Left colon (tissue), 2 donors: ENCODE measurements at regions not wholly inside any gene's neighbourhood (a gene's known extent, or its start where the extent isn't known, plus 50 kb on each side); places are given as distances from the start of the nearest gene placed in this dataset.
"Not testable (repeated sequence)": the region's sequence is repeated elsewhere in the genome, so short reads cannot be mapped to it uniquely, and the experiment has no call there.

Experiments
- ATAC-seq: fragments of 200-7000 bp; cut with Tn5 transposase; one replicate; pipeline ENCODE4 v1.9.1; 2020; ENCODE audit warnings: mild to moderate bottlenecking, moderate library complexity
- DNase-seq, 2 donors: peaks; one replicate each; pipeline ENCODE4 v3.0.0-alpha.2; 2020
- intact Hi-C, 2 donors: fragments of 100-400 bp; cut with DNase I in 1 of 2; cut with micrococcal nuclease in 1 of 2; formaldehyde crosslinking; loops; one replicate each; pipeline versions ENCODE4 v1.11.2 to v1.14.0; 2022; cut with DNase I, micrococcal nuclease
- donor health status: DM: no; HTN: no; CAD: no.
- donor health status: DM: yes; HTN: yes; CAD: no.

DNA sequence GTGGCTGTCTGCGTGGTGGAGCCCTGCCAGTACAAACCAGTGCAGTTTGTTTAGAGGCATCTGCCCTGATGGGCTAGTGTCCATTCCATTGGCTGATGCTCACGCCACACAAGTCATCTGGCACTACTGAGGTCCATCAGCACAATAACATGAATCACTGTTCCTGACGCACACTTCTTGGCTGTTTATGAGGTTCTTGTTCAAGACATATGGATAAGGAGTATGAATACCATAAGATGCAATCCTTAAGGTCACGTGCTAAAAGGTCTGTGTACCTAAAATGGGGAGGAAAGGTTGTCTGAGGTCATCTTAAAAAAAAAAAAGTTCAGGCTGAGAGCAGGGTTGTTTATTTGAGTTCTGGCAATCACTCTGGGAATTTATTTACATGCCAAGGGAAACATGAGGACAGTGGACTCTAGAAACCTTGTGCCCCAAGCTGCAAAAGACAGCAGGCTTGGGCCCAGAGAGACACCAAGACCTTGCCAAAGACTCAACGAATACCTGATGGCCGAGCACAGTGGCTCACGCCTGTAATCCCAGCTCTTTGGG lies 54.1 kb upstream of the SHLD1 start:
- no peak for ATAC-seq
- intact Hi-C loops: no loop called here
- DNase-seq: peak in 1 of 2 donors; percentile 26

DNA sequence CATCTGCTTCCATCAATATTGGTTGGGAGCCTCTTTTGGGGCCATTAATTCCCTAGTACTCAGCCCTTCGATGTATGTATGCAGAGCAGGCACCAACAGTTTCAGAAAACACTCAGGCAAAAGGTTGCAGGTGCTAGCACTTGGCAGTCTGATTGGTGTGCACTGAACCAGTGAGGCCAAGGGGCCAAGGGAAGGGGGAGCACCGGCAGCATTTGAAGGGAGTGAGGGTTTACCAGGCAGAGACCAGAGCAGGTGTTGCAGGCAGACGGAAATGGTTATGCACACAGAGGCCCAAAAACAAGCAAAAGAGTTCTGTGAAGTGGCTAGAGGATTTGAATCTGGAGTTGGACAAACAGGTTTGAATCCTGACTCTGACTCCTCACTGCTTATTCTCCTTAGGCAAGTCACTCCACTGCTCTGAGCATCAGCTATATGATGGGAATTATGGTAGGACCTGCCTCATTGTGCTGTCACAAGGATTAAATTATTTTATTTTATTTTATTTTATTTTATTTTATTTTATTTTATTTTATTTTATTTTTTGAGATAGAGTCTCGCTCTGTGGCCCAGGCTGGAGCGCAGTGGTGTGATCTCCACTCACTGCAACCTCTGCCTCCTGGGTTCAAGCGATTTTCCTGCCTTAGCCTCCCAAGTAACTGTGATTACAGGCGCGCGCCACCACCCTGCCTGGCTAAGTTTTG lies 58.1 kb upstream of the SHLD1 start:
- intact Hi-C loops: no loop called here
- DNase-seq (peak in 1 of 2 donors; percentile 9), ATAC-seq (no peak)

DNA sequence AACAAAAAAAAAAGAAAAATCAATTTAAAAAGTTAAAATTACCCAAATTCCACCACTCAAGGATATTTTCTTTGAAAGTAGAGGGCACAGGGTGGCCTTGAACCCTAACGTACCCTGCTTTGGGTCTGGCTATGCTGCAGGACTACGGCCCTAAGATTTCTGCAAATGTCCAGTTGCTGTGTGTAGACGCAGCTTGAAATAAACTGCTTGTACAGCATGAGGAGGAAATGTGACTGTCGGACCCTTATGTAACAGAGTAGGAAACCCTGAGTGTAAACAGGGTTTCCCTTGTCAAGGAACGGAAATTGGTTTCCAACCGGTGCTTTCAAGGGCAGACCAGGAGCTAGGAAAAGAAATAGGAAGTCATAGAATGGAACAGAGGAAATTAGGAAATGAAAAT lies 60.7 kb upstream of the SHLD1 start:
- no peak for DNase-seq
- no peak for ATAC-seq
- intact Hi-C loops: no loop called here

DNA sequence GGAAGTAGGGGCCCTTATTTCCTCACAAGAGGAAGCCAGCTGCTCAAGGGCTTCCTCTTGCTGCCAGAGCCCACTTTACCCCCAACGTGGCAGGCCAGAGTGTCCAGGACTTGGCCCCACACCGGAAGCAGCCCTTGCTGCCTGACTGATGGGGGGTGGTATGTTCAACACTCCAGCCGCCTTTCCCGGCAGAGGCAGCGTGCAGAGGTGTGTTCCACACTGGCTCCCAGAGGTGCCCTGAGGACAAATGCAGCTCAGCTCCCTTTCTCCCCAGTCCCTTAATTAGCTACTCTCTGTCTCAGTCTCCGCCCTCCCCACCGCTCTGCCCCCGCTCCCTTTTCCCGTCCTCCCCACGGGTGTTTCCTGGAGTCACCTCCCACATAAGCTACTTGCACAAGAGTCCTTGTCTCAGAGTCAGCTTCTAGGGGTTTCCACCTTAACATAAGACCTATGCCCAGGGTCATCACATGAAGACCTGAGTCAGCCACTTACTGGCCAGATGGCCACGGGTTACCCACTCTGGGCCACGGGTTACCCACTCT lies 61.7 kb upstream of the SHLD1 start:
- no peak for ATAC-seq
- no peak for DNase-seq
- intact Hi-C loops: no loop called here

DNA sequence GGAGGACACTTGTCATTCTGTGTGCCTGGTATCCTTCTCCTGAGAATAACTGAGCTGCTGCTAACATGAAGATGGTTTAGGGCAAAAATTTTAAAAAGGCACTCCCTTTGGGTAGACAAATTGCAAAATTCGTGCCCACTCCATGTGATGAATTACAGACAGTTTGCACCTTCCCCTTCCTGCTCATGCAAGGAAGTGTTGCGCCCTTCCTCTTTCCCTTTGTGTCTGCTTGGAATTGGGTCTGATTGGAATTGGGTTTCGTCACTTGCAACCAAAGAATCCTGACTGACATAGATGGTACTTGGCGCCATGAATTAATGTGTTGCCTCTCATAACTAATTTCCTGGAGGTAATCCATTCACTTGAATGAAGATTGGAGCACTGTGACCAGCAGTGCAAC lies 62.3 kb upstream of the SHLD1 start:
- DNase-seq (no peak), ATAC-seq (no peak)
- intact Hi-C loops: no loop called here

DNA sequence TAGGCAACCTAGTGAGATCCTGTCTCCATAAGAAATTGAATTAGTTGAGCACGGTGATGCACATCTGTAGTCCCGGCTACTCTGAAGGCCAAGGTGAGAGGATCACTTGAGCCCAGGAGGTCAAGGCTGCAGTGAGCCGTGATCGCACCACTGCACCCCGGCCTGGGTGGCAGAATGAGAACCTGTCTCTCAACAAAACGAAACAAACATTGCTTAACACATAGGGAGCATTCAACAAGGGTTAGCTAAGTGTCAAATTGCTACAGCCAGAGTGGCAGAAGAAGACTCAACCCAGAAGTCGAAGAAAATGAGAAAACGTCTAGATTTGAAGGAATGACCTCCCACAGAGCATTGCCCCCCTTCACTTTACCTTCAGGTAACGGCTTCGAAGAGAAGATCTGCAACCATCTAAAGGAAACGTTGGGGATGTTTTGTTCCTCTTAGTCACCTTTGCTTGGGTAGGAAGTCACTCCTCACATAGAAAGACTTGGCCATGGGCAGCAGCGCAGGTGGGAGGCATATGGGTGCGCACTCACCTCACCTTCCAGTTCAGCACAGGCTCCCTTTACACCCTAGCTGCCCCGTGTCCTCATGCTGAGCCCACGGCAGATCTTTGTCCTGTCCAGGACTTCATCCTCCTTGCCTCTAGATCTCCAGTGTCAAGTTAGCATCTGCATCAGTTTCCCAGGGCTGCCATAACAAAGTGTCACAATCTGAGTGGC lies 63.7 kb upstream of the SHLD1 start:
- intact Hi-C loops: no loop called here
- ATAC-seq: no peak
- DNase-seq: no peak

DNA sequence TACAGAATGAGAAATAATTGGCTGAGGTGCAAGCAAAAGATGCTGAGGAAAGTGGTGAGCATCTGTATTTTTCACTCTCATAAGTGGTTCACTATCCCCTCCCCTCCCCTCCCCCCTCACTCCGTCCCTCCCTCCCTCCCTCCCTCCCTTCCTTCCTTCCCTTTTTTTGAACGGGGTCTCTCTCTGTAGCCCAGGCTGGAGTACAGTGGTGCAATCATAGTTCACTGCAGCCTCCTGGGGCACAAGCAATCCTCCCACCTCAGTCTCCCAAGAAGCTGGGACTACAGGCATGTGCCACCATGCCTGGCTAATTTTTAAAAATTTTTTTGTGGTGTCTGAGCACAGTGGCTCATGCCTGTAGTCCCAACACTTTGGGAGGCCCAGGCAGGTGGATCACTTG lies 67.6 kb upstream of the SHLD1 start:
- intact Hi-C loops, ATAC-seq, DNase-seq: not testable (repeated sequence)

DNA sequence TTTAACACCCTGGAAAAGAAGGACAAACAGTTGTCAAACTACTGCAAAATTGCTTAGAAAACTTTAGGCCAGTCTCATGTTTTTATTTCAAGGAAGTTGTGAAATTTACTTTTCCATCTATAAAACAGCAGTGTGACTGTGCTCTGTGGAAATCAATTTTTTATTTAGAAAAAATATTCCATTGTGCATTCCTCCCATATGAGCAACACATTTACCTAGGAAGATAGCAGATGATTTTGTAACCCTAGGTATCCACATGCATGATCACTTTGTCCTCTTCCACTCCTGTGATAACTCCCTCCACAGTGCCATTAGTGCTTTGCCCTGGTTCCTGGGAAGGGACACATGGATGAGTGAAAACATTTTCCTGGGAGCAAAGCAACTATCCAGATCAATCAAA lies 69.4 kb upstream of the GPCPD1 start:
- DNase-seq (no peak), ATAC-seq (no peak)
- intact Hi-C loops: no loop called here

DNA sequence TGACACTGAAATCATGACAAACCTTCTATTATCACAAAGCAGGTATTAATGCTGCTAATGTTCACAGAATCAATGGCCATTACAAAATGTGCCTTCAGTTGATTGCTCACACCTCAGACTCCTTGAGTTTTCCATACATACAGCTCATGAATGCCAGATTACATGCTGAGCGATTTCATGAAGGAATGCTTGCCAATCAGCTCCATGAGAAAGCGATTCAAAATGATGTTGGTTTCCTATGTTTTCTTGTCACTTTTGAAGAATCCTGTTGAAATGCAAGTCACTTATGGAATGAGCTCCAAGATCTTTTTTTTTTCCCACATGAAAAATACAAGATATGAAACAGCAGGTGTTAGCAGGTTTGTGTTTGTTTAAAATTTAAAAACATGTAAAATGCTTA lies 68.0 kb upstream of the GPCPD1 start:
- no peak for DNase-seq
- ATAC-seq: no peak
- intact Hi-C loops: no loop called here

DNA sequence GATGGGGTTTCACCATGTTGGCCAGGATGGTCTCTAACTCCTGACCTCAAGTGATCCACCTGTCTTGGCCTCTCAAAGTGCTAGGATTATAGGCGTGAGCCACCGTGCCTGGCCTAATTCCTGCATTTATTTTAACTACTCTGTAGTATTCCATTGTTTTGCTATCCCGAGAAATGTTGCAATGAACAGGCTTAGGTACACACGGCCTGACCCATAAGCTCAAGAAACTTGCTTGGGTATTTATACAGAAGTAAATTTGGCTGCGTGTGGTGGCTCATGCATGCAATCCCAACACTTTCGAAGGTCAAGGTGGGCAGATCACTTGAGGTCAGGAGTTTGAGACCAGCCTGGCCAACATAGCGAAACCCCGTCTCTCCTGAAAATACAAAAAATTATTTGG lies 67.1 kb upstream of the GPCPD1 start:
- DNase-seq, intact Hi-C loops, ATAC-seq: not testable (repeated sequence)

DNA sequence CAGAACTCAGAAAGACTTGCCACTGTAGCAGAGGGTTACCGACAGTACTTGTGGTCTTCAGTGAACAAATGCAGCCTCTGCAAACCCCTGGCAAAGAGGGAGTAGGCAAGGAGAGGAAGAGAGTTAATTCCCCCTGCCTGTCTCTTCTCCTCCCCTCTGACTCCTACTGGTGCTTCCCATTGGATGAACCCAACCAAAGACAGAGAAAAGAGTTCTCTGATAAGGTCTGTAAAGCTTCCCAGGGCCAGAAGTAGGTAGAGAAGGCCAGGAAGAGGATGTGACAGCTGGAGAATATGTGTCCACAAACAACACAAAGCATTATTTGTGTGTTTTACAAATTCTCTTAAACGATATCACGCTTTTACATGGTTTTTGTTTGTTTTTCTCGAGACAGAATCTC lies 66.6 kb upstream of the GPCPD1 start:
- intact Hi-C loops: no loop called here
- DNase-seq (no peak), ATAC-seq (no peak)

DNA sequence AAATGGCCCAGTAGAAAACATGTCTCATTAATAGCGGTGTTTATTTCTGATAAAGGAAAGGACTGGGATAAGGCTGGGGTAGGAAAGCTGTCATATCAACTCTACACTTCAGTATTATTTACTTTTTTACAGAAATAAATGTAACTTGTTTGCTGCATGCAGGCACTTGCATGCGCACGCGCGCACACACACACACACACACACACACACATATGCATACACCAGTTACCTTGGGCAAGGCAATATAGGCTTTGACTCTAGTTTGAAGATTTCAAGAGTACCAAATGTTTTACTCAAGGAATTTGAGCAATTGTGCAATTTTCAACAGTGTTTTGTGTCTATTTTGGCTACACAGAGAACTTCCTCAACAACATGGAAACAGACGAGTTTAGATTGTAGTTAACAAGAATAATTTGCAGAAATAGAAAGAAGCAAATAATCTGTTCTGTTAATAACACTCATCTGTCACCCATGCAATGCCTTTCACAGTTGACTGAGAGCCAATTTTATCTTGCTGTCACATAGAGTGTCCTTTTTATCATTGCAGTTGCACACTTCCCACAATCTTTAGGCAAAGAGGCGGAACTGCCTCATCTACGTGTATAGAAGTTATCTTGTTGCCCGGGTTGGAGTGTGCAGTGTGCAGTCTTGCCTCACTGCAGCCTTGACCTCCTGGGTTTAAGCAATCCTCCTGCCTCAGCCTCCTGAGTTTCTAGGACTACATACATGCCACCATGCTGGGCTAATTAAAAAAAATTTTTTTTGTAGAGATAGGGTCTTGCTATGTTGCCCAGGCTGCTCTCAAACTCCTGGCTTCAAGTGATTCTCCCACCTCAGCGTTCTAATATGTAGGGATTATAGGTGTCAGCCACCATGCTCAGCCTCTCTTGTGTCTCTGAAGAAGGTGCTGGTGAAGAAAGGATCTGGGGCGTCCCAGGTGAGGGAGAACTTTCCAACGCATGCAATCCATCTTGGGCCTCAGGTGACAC lies 64.6 kb upstream of the GPCPD1 start:
- intact Hi-C loops: no loop called here
- ATAC-seq (no peak), DNase-seq (no peak)

DNA sequence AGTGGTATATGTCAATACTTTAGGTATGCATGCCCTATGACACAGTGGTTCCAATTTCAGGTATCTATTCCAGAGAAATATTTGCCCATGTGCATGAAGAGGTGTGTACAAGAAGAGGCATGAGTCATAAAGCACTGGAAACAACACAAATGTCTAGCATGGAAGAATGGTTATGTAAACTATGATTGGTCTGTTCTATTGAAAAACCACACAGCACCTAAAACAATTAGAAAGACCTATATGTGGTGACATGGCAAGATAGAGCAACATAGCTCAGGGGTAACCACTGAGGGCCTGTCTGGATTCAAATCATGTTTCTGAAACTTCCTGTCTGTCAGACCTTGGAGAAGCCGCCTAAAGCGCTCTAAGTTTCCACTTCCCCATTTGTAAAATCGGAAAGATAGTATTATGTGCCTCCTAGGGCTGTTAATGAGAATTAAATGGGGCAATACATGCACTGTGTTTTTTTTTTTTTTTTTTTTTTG lies 63.4 kb upstream of the GPCPD1 start:
- intact Hi-C loops: no loop called here
- no peak for DNase-seq

DNA sequence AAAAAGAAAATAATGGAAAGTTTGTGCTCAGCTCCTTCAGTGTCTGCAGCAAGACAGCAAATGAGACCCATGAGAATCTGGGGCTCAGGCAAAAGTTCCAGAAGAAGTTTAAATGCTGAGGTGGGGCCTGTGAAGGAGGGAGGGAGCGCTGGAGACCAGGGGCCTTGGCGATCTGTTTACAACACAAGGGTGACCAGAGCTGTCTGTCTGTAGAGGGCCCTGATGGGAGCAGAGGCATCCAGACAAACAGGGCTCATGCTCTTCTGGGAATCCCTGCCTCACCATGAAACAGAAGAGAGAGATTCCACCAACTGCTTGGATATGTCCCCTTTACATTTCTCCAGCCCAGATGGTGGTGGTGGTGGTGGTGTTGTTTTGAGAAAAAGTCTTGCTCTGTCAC lies 60.1 kb upstream of the GPCPD1 start:
- ATAC-seq (no peak), DNase-seq (no peak)
- intact Hi-C loops: no loop called here

More for the DNA sequence above, 63.4 kb upstream of the GPCPD1 start:
- no peak for ATAC-seq

DNA sequence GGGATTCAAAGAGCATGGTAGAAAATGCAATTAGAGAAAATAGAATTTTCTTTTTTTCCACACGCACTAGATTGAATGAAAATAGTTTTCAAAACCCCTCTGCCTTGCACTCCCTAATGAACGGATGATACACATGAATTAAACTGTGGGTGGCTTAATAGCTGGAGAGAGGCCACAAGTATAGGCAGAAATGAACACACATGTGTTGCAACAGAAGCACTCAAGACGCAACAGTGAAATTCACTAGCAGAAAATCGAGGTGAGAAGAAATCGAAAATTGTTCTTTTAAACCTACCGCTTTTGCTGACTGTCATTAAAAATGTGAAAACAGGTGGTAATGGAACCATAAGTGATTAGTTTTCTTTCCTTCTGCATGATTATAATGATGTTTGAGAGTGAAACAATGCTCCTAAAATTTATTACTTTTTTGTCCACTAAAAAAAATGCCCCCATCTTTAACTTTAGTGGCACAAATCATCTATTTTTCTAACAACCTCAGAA lies 59.3 kb upstream of the GPCPD1 start:
- DNase-seq: no peak
- ATAC-seq: no peak

DNA sequence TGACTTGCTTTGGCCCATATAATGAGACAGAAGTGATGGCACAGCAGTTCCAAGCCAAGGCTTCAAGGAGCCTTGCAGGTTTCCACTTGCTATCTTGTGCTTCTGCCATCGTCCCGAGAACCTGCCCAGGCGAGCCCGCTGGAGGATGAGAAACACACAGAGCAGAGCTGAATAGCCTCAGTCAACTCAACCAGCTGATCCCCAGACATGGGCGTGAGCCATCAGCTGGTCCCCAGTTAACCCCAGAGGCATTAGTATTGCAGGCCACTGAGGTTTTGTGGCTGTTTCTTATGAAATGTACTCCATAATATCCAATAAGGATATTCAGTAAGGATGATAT lies 57.7 kb upstream of the GPCPD1 start:
- DNase-seq (no peak), ATAC-seq (no peak)
- intact Hi-C loops: no loop called here

More for the DNA sequence above, 59.3 kb upstream of the GPCPD1 start:
- intact Hi-C loops: no loop called here

DNA sequence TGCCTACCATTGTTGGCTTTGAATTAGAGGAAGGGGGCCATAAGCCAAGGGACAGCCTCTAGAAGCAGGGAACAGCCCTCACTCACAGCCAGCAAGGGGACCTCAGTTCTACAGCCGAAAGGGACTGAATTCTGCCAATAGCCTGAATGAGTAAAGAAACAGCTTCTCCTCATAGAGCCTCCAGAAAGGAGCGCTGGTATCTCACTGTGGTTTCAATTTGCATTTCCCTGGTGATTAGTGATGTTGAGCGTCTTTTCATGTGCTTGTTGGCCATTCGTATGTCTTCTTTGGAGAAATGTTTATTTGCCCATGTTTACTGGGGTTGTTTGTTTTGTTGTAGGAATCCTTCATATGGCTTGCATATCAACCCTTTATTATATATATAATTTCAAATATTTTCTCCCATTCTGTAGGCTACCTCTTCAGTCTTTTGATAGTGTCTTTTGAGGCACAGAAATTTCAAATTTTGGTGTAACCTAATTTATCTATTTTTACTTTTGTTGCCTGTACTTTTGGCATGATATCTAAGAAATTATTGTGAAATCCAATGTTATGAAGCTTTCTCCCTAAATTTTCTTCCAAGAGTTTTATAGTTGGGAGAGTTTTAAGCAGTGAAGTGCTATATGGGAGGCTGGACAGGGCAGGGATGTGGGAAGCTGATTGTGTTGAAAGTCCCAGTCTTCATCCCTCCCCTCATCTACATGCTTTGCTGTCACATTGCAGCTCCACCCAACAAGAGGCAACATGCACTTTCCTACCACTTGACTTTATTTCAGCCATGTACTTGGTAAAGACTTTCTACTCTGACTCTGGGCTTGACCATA lies 57.1 kb upstream of the GPCPD1 start:
- no peak for DNase-seq
- intact Hi-C loops: no loop called here
- no peak for ATAC-seq

DNA sequence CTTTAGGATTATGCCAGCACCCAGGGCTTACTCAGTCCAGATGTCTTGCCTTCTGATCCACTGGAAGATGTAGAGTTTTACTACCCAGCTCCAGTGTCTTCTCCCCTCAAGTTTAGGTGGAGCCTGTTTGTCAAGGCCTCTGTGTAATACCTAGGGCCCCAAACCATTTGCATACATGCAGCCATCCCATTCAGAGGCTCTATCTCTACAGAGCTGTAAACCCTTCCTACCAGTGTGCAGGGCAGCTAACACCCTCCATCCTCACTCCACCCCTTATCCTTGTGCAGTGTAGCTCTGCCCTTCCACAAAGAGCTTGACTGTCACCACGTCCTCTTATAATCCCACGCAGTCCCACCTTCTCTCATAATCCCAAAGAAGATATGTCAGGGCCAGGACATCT lies 54.6 kb upstream of the GPCPD1 start:
- DNase-seq: no peak
- no peak for ATAC-seq
- intact Hi-C loops: no loop called here
